ENCODE measurements at regions not wholly inside any gene's neighbourhood (a gene's known extent, or its start where the extent isn't known, plus 50 kb on each side); places are given as distances from the start of the nearest gene placed in this dataset.
"Not testable (repeated sequence)": the region's sequence is repeated elsewhere in the genome, so short reads cannot be mapped to it uniquely, and the experiment has no call there.

DNA sequence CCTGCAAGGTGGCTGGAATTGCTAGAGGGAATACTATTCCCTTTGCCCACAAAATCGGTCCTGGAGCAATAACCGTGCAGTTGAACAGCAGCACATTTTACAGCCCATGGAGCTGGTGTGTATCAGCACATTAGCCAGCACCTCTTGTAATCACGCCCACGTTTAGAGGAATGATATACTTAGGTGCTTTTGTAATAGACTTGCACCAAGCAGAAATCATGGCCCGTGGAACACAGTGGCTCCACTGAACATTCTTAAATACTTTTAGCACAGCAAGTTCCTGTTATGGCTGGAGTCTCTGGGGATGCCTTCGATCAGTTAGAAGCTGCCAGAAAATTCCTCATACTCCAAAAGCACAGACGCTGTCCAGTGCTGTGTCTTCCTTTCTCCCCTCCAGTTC lies 218.1 kb upstream of the FAM78B start:
- DNase-seq (ENCODE audit: low read depth in 2 of 3, low spot score in 2 of 3) = no peak

DNA sequence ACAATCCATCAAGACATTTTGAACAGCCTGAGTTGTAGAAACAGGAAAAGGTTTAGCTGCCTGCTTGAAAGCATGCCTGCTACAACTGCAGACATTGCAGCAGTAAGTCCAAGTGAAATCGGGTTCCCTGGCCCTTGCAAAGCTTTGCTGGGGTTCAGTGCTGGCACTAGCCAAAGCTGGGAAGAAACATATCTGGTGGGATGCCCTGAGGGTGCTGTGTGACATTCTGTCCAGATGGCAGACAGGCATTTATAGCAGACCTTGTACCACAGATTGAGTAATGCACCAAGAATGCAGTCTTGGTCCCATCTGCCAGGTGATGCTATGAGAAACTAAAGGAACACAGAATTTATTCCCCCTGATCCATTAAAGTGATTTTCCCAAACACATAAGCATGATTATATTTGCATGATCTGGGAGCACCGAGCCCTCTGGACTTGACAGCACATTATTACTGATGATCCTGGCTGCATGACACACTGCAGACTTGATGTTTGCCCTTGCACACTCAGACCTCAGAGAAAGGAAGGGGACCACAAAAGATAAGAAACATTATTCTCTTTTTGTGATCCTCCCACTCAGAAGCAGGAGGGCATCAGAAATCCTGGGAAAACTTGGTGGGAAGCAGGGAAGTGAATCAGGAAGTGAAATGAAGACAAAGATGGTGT lies 223.7 kb upstream of the FAM78B start:
- no peak for DNase-seq (ENCODE audit: low read depth in 2 of 3, low spot score in 2 of 3)

DNA sequence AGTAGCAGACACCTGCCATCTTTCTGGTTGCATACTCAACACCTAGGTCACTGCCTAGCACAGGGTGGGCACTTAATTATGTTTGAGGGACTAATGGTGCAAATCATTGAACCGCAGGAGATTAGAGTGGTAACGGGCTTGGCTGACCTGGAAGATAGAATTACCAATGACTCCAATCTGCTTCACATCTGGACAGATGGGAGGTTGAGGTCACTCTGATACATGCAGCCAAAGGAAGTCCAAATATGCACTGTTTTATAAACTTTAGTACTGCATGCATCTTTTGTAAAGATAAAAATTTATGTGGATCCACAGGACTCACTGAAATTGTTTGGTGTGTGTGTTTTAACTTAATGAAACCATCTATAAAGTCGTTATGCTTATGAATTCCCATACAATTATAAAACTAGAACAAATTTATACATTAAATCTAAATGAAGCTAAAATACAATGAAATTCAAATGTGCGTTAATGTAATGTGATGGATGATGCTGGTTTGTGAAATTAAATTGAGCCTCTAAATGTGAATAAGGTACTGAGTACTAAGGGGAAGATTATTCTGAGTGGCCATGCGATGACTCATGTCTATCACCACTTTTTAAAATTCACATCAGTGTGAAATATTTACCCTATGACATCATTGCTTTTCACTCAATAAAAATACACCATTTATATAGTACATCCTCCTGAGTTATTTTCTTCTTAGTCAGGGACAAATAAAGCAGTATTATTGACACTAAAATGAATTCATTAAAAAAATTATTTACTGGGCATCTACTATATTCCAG lies 224.7 kb upstream of the FAM78B start:
- DNase-seq (ENCODE audit: low read depth in 2 of 3, low spot score in 2 of 3) = no peak

DNA sequence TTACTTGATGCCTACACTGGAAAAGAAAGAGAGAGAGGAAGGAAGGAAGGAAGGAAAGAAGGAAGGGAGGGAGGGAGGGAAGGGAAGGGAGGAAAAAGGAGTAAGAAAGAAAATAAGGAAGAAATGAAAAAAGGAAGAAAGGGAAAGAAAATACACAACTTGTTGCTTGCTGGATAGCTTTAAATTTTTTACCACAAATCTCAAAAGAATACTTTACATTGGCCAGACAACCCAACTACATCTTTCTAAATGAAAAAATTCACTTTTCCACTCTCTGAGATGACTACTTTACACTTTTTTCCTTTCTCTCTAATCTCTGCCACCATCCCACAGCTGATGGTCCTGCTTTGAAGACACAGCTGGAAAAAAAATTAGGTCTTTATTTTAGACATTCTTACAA lies 228.9 kb upstream of the FAM78B start:
- DNase-seq (ENCODE audit: low read depth in 2 of 3, low spot score in 2 of 3) = no peak

DNA sequence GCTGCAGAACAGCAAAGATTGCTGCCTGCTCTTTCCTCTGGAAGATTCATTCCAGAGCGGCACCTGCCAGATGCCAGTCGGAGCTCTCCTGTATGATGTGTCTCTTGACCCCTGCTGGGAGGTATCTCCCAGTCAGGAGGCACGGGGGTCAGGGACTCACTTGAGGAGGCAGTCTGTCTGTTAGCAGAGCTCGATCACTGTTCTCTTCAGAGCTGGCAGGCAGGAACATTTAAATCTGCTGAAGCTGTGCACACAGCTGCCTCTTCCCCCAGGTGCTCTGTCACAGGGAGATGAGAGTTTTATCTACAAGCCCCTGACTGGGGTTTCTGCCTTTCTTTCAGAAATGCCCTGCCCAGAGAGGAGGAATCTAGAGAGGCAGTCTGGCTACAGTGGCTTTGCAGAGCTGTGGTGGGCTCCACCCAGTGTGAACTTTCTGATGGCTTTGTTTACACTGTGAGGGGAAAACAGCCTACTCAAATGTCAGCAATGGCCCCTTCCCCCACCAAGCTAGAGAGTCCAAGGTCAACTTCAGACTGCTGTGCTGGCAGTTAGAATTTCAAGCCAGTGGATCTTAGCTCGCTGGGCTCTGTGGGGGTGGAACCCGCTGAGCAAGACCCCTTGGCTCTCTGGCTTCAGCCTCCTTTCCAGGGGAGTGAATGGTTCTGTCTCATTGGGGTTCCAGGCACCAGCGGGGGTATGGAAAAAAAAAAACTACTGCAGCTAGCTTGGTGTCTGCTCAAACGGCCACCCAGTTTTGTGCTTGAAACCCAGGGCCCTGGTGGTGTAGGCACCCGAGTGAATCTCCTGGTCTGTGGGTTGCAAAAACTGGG lies 242.7 kb upstream of the FAM78B start:
- not testable (repeated sequence) for DNase-seq (ENCODE audit: low read depth in 2 of 3, low spot score in 2 of 3)

- no peak for DNase-seq (ENCODE audit: low read depth in 2 of 3, low spot score in 2 of 3)
These were observed 243.2 kb upstream of the FAM78B start for GRCh38 chr1:166410083-166410385.

DNA sequence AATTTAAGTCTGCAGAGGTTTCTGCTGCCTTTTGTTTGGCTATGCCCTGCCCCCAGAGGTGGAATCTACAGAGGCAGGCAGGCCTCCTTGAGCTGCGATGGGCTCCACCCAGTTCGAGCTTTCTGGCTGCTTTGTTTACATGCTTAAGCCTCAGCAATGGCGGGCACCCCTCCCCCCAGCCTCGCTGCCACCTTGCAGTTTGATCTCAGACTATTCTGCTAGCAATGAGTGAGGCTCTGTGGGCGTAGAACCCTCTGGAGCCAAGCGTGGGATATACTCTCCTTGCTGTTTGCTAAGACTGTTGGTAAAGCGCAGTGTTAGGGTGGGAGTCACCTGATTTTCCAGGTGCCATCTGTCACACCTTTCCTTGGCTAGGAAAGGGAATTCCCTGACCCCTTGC lies 250.0 kb upstream of the FAM78B start:
- not testable (repeated sequence) for DNase-seq (ENCODE audit: low read depth in 2 of 3, low spot score in 2 of 3)

GRCh38 chr1:166418344-166418933 lies 251.6 kb upstream of the FAM78B start:
- DNase-seq (ENCODE audit: low read depth in 2 of 3, low spot score in 2 of 3) = no peak

- not testable (repeated sequence) for DNase-seq (ENCODE audit: low read depth in 2 of 3, low spot score in 2 of 3)
These were observed 255.8 kb upstream of the FAM78B start for GRCh38 chr1:166422586-166422985.

DNA sequence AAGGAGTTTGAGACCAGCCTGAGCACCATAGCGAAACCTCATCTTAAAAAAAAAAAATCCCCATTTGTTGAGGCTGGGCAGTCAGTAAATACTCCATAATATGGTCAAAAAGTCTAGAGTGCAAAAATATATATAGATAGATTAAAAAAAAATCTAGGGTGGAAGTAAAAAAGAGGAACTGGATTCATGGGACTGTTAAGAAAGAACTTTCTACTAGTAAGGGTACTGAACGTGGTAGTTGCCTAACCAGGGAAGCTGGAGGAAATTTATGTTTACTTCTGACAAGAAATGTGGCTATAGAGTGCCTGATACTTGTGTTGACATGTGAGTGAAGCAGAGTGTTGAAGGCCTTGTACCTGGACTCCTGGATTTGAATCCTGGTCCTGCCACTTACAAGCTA lies 265.9 kb upstream of the FAM78B start:
- no peak for DNase-seq (ENCODE audit: low read depth in 2 of 3, low spot score in 2 of 3)

- not testable (repeated sequence) for DNase-seq (ENCODE audit: low read depth in 2 of 3, low spot score in 2 of 3)
These were observed 266.9 kb upstream of the FAM78B start for GRCh38 chr1:166433404-166434304.

GRCh38 chr1:166457700-166458099 lies 290.9 kb upstream of the FAM78B start:
- no peak for DNase-seq (ENCODE audit: low read depth in 2 of 3, low spot score in 2 of 3)

DNA sequence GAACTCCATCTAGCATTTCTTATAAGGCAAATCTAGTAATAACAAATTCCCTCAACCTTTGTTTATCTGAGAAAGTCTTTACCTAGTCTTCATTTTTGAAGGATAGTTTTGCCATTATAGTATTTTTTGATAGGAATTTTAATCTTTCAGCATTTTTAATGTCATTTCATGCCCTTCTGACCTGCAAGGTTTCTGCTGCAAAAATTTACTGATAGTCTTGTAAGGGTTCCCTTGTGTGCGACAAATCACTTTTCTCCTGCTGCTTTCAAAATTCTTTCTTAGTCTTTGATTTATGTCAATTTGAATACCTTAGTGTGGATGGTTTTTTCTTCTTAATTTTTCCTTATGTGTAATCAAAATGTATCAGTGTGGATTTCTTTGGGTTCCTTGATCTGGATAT lies 297.5 kb upstream of the FAM78B start:
- no peak for DNase-seq (ENCODE audit: low read depth in 2 of 3, low spot score in 2 of 3)

DNA sequence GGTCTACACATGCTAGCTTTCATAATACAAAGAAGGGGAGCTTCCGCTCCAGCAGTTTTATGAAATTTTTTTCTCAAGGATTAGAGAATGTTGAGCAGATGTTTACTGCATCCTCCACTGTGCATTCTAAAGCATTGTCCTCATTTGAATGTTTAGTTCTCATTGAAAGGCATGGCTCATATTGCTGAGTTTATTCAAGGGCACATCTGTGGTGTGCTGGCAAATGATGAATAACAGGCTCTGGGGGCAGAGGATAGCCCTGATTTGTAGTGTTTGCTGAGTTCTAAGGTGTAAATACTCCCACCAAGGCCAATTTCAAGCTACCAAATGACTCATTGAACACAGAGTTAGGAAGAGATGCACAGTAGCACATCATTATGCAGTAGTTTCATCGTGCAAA lies 303.2 kb upstream of the FAM78B start:
- no peak for DNase-seq (ENCODE audit: low read depth in 2 of 3, low spot score in 2 of 3)

DNA sequence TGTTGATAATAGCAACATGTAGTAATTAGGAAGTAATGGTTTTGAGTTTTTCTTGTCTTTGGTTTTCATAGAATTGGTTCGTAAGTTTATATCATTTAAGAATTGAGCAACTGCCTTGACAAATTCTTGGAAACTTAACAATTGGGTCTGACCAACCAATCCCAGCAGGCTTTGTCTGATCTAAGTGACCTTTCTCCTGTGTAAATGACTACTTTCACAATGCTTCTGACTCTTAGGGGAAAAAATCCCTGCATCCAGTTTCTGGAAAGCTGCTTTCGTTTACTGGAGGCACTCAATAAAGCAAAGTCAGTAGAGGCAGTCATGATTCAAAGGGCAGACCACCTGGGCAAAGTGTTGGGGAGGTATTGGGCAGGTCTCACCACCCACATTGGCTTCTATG lies 303.6 kb upstream of the FAM78B start:
- DNase-seq (ENCODE audit: low read depth in 2 of 3, low spot score in 2 of 3) = no peak

- no peak for DNase-seq (ENCODE audit: low read depth in 2 of 3, low spot score in 2 of 3)
These were observed 304.6 kb upstream of the FAM78B start for GRCh38 chr1:166471359-166471758.

- DNase-seq (ENCODE audit: low read depth in 2 of 3, low spot score in 2 of 3) = peak in 1 of 3 experiments; percentile 24
These were observed 312.3 kb upstream of the FAM78B start for GRCh38 chr1:166479052-166479631.

DNA sequence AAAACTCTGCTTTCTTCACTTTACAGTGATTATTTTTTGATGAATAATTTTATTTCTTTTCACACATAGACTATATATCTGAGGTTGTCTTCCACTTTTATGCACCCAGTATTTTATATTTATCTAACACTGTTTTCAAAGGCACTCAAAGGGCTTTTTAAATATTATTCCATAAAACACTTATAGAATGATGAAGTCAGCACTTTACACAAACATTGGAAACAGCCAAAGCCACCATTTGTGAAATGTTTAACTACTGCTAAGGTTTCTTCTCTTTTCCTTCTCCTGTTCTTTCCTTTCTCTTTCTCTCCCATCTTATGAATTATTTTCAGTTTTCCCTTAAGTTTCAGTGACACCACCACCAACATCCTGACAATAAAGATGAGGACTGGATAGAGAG lies 317.7 kb upstream of the FAM78B start:
- DNase-seq (ENCODE audit: low read depth in 2 of 3, low spot score in 2 of 3) = no peak

- no peak for DNase-seq (ENCODE audit: low read depth in 2 of 3, low spot score in 2 of 3)
These were observed 318.1 kb upstream of the FAM78B start for GRCh38 chr1:166484871-166485270.

DNA sequence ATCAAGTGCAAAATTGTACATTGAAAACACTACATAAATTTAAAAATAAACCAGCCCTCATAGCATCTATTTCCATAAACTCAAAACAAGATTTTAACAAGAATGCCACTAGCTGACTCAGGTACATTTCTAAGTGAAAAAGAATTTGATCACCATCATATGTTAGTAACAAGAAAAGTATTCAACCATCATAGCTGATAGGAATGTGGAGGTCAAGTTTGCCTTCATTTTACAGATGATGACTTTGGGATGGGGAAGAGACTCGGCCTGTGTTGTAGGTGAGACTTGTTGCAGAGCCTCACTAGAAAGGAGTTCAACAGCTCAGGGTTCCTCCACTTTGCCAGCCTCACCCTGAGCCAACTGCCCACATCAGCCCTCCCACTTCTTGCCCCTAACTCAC lies 318.8 kb upstream of the FAM78B start:
- no peak for DNase-seq (ENCODE audit: low read depth in 2 of 3, low spot score in 2 of 3)

All from activated CD8-positive, alpha-beta memory T cell treated with anti-CD3 and anti-CD28 coated beads for 48 hours (primary cell).